AG09319 (cell line): ENCODE measurements at regions not wholly inside any gene's neighbourhood (a gene's known extent, or its start where the extent isn't known, plus 50 kb on each side); places are given as distances from the start of the nearest gene placed in this dataset.

ENCODE experiments used
- DNase-seq: peaks from one replicate; pipeline ENCODE4 v3.0.0-alpha.2; 2010; ENCODE audit warnings: low read depth; ENCODE audit errors: extremely low read depth
- TF ChIP-seq, protein P1 (sequence below): IDR thresholded peaks from 2 replicates; pipeline ENCODE4 v1.5.1; 2011; ENCODE audit warnings: low read depth, mild to moderate bottlenecking, inconsistent platforms, low read length, moderate library complexity

DNA sequence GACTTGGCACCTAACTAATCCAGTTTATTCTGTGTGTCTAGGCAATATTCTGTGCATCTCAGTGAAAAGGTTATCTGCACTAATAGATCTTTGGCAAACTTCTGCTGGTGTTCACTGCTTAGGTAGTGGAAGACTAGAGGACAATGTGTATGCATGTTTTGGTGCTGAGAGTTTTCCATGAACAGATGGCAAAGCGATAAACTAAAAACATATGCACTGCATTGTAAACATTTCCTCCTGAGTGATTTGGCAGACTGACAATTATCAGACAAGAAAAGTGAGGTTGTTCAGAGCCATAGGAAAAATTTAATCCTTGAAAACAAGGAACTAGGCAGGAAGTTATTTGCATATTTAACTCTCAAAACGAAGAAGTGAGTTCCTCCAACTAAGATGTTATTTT is 400.4 kb downstream of the ATP23 start:
- peak; percentile 68 for DNase-seq
- TF ChIP-seq, protein P1, sequence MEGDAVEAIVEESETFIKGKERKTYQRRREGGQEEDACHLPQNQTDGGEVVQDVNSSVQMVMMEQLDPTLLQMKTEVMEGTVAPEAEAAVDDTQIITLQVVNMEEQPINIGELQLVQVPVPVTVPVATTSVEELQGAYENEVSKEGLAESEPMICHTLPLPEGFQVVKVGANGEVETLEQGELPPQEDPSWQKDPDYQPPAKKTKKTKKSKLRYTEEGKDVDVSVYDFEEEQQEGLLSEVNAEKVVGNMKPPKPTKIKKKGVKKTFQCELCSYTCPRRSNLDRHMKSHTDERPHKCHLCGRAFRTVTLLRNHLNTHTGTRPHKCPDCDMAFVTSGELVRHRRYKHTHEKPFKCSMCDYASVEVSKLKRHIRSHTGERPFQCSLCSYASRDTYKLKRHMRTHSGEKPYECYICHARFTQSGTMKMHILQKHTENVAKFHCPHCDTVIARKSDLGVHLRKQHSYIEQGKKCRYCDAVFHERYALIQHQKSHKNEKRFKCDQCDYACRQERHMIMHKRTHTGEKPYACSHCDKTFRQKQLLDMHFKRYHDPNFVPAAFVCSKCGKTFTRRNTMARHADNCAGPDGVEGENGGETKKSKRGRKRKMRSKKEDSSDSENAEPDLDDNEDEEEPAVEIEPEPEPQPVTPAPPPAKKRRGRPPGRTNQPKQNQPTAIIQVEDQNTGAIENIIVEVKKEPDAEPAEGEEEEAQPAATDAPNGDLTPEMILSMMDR, result no peak

DNA sequence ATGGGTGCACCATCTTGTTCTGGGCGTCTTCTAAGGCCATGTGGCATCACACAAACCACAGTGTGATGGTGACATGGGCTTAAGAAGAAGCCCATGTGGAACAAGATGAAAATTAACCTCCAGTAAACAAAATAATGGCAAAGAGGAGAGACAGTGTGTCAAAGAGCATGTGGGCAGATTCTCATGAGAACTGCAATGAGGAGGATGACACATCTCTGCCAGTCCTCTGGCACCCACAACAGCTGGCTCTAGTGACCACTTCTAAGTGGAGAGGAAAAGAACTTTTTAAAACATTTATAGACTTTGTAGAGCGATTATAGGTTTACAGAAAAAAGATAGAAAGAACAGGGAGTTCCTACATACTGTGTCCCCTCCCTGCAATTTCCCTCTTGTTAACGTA is 401.4 kb downstream of the ATP23 start:
- DNase-seq, result no peak
- TF ChIP-seq, protein P1, result no peak

DNA sequence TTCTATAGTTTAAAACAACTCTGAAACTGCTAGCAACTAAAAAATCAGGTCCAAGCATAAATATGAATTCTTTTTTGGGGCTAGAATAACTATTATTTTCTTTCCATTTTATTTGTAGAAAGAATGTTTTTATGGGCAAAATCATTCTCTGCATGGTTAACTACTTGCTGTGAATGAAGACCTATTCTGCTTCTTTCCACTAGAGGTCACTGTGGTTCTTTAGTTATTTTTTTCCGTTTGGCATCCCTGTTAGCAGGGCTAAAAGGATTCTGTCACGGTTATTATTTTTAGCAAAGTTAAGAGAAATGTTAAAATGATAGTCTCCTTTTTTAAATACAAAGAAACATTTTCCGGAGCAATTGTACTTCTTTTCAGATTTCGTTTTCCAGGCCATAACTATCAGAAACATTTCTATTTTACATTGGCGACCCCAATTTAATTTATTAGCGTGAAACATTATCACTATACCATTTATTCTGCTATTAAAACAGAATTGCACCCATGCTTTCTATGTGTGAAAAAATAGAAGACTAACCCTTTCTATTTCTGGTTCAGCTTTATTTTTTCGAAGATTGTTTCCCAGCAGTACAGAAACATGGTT is 404.8 kb downstream of the ATP23 start:
- TF ChIP-seq, protein P1, result peak; percentile 70
- no peak for DNase-seq

DNA sequence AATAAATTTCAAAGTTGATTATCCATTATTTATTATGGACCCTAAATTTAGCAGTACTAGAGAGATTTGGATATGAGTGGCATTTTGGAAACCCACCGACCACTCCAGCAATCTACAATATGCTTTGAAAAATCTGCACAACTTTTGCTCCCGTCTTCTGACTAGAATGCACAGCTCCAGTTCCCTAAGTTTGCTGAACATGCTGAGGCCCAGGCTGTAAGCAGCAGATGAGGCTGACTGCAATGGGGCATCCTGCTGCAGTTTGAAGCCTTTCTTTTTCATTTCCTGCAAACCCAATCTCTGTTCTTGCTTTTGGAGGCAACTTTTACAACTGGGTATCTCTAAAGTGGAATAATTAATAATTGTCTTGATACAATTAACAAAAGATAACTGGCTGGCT is 405.8 kb downstream of the ATP23 start:
- no peak for DNase-seq
- TF ChIP-seq, protein P1, result no peak

DNA sequence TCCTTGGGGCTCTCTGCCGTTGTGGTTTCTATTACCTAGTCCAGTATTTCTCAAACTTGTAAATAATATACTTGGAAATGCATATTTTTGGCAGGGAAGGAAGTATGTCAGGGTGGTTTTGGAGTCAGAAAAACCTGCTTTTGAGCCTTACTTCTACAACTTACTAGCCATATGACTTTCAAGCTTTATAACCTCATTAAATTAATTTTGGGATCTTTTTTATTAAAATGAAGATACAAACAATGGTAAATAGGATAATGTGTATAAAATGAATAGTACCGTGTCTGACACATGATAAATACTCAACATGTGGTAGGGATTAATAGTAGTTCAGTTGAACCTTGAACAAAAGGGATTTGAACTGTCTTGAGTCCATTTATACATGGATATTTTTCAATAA is 406.3 kb downstream of the ATP23 start:
- no peak for DNase-seq

DNA sequence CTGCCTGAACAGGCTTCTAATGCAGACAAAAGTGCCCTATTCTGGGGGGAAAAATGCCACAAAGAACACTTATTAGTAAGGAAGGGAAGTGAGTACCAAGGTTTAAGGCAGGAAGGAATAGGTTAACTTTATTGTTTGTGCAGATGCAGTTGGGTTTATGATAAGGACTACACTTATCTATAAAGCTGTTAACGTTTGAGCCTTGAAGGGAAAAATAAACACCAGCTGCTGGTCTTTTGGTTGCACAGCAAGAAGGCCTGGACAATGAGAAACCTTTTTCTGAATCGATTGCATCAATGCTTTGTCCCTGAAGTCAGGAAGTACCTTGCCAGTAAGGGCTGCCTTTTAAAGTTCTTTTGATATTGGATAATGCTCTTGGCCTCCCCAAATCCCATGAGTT is 407.8 kb downstream of the ATP23 start:
- TF ChIP-seq, protein P1, result no peak
- DNase-seq, result no peak

More for the DNA sequence above, 406.3 kb downstream of the ATP23 start:
- TF ChIP-seq, protein P1, result no peak

DNA sequence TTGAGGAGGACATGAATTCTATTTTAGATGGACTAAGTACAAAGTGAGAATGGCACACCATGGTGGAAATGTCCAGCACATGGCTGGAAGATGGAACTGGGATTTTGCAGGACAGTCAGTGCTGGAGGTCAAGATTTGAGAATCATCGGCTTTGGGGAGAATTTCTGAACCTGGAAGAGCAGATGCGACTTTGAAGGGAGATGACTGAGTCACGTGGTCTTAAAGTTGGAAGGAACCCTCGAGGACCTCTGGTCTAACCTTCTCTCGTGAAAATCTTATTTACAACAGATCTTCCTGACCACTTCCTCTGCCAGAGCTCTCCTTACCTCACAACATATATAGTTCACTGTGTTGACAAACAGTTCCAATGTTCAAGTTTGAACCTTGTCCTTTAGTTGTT is 415.4 kb downstream of the ATP23 start:
- DNase-seq, result no peak
- TF ChIP-seq, protein P1, result no peak
